Loucy (cell line): ENCODE measurements at regions not wholly inside any gene's neighbourhood (a gene's known extent, or its start where the extent isn't known, plus 50 kb on each side); places are given as distances from the start of the nearest gene placed in this dataset.

Source experiments
- EZH2phosphoT487 ChIP-seq: fragments of 200-600 bp; IDR thresholded peaks from 2 replicates; pipeline ENCODE4 v1.6.1; 2018; ENCODE audit warnings: antibody characterized with exemption, mild to moderate bottlenecking, moderate library complexity, borderline replicate concordance
- TF ChIP-seq, protein P1 (sequence below): fragments of 200-600 bp; sonication (generic); conservative IDR thresholded peaks from 2 replicates; pipeline ENCODE4 v1.5.1; 2014; ENCODE audit warnings: mild to moderate bottlenecking, antibody characterized with exemption, low read length

DNA sequence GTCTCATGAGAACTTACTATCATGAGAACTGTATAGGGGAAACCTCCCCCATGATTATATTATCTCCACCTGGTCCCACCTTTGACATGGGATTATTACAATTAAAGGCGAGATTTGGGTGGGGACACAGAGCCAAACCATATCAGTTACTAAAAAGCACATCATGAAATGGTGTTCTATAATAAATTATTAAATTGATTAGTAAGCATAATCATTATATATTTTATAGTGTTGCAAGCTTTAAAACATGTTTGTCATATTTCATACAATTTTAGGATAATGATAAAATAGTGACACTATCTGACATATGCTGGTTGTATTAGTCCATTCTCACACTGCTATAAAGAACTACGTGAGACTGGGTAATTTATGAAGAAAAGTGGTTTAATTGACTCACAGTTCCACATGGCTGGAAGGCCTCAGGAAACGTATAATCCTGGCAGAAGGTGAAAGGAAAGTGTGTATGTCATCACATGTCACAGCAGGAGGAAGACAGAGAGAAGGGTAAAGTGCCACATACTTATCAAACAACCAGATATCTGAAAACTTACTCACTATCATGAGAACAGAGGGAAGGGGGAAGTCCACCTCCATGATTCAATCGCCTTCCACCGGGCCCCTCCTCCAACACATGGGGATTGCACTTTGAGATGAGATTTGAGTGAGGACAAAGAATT is 539.2 kb upstream of the OLFM3 start:
- TF ChIP-seq EZH2phosphoT487: no peak
- TF ChIP-seq, protein P1, sequence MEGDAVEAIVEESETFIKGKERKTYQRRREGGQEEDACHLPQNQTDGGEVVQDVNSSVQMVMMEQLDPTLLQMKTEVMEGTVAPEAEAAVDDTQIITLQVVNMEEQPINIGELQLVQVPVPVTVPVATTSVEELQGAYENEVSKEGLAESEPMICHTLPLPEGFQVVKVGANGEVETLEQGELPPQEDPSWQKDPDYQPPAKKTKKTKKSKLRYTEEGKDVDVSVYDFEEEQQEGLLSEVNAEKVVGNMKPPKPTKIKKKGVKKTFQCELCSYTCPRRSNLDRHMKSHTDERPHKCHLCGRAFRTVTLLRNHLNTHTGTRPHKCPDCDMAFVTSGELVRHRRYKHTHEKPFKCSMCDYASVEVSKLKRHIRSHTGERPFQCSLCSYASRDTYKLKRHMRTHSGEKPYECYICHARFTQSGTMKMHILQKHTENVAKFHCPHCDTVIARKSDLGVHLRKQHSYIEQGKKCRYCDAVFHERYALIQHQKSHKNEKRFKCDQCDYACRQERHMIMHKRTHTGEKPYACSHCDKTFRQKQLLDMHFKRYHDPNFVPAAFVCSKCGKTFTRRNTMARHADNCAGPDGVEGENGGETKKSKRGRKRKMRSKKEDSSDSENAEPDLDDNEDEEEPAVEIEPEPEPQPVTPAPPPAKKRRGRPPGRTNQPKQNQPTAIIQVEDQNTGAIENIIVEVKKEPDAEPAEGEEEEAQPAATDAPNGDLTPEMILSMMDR: no peak
